Liver (tissue), 3 donors: ENCODE measurements at regions not wholly inside any gene's neighbourhood (a gene's known extent, or its start where the extent isn't known, plus 50 kb on each side); places are given as distances from the start of the nearest gene placed in this dataset.

Source experiments
- EGR1 ChIP-seq, 2 donors: IDR thresholded peaks; 2 replicates each; pipeline ENCODE4 v1.6.1; 2016 to 2018; ENCODE audit warnings: antibody characterized with exemption in 2 of 2, low read depth in 2 of 2
- GABPA ChIP-seq, 2 donors: IDR thresholded peaks in 1 of 2; conservative IDR thresholded peaks in 1 of 2; 2 replicates each; pipeline ENCODE4 v1.6.1; 2016; ENCODE audit warnings: antibody characterized with exemption in 2 of 2, mild to moderate bottlenecking in 1 of 2, moderate library complexity in 1 of 2
- NR2F2 ChIP-seq: IDR thresholded peaks from 2 replicates; pipeline ENCODE4 v1.6.1; 2016; ENCODE audit warnings: antibody characterized with exemption
- RAD21 ChIP-seq, 2 donors: IDR thresholded peaks; 2 replicates each; pipeline ENCODE4 v1.6.1; 2016; ENCODE audit warnings: antibody characterized with exemption in 2 of 2, mild to moderate bottlenecking in 2 of 2
- REST ChIP-seq: IDR thresholded peaks from 2 replicates; pipeline ENCODE4 v1.6.1; 2016; ENCODE audit warnings: antibody characterized with exemption, mild to moderate bottlenecking
- TF ChIP-seq, protein P1 (sequence below): fragments of 150-350 bp; IDR thresholded peaks from 2 replicates; pipeline ENCODE4 v1.5.1; 2017; ENCODE audit warnings: improper control_type of control experiment, low read depth, low read length; ENCODE audit not compliant: missing input control
- donor health status: healthy.
- donor health status: healthy.

- no peak for TF ChIP-seq NR2F2
- TF ChIP-seq RAD21 (IDR thresholded peaks at IDR 0.05) = no peak
- TF ChIP-seq EGR1 (IDR thresholded peaks at IDR 0.05; ENCODE audit: low read depth in 2 of 2) = no peak
- TF ChIP-seq, protein P1, sequence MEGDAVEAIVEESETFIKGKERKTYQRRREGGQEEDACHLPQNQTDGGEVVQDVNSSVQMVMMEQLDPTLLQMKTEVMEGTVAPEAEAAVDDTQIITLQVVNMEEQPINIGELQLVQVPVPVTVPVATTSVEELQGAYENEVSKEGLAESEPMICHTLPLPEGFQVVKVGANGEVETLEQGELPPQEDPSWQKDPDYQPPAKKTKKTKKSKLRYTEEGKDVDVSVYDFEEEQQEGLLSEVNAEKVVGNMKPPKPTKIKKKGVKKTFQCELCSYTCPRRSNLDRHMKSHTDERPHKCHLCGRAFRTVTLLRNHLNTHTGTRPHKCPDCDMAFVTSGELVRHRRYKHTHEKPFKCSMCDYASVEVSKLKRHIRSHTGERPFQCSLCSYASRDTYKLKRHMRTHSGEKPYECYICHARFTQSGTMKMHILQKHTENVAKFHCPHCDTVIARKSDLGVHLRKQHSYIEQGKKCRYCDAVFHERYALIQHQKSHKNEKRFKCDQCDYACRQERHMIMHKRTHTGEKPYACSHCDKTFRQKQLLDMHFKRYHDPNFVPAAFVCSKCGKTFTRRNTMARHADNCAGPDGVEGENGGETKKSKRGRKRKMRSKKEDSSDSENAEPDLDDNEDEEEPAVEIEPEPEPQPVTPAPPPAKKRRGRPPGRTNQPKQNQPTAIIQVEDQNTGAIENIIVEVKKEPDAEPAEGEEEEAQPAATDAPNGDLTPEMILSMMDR = no peak
- no peak for TF ChIP-seq REST
- no peak for TF ChIP-seq GABPA (IDR thresholded peaks at IDR 0.05 in 1 of 2, conservative IDR thresholded peaks at IDR 0.05 in 1 of 2)
Observed at GRCh38 chr13:23042181-23042580, 138.6 kb upstream of the SGCG start.
